ENCODE measurements at regions not wholly inside any gene's neighbourhood (a gene's known extent, or its start where the extent isn't known, plus 50 kb on each side); places are given as distances from the start of the nearest gene placed in this dataset.

DNA sequence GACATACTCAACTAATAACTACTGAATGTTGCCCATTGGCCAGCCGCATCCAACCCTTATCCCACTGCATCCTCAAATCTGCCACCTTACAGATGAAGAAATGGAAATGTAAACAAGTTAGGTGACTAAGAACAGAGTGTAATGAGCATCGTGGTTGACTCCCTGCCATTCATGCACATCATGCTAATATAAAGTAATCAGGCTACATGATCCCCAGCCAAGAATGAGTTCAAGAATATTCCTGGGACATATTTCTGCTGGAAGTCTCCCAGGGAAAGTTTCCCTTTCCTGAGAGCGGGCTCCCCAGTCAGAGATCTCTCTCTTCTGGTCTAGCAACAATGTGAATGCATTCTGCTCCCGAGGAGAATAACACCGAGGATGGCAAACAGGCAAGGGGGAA lies 55.9 kb upstream of the SERP2 start:
- TF ChIP-seq NRF1 (IDR thresholded peaks at IDR 0.05; ENCODE audit: low read depth, low read length): no peak
- no peak for TF ChIP-seq EP300 (IDR thresholded peaks at IDR 0.05; ENCODE audit: borderline replicate concordance in 1 of 2, low read depth in 2 of 2, low read length in 2 of 2)
- TF ChIP-seq CBX5 (IDR thresholded peaks at IDR 0.05; ENCODE audit: low read depth, low read length): no peak
